NCI-H2171 treated with DMSO at 0.1 percent for 48 hours (cell line): ENCODE measurements at regions not wholly inside any gene's neighbourhood (a gene's known extent, or its start where the extent isn't known, plus 50 kb on each side); places are given as distances from the start of the nearest gene placed in this dataset.

Experiments
- DNase-seq: peaks from one replicate; lab custom pipeline; 2025; lab: John Stamatoyannopoulos, UW

DNA sequence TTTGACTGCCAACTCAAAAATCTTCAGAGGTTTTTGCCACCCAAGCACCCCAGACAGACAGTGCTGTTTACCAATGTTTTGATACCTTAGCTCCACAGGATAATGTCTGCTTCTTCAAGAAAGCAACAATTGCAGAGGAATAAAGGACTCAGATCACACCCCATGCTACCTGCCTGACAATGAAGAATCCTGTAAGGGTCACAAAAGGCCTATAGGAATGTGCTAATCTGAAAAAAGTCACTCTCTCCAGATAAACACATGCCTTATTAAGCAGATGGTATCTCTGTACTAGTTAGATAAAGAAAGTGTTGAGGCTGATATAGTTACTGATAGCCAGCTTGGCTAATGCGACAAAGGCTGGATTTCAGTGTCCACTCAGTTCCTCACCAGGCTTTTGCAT, 1076.7 kb upstream of the SORCS1 start:
- DNase-seq, result no peak

DNA sequence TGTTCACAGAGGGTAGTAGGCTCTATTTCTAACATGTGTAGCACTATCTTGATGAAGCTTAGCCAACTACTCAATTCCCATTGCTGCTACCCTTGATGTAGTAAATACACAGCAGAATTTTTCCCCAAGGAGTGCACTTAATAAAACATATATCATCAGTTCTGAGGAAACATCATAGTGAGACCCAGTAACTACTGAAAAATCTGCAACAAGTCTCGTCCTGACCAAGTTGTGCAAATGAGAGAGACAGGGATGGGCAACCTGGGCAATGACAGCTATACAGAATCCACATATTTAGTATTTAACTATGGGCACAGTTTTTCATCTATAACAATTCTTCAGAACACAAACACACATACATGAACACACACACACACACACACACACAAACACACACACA, 1073.8 kb upstream of the SORCS1 start:
- DNase-seq, result no peak

DNA sequence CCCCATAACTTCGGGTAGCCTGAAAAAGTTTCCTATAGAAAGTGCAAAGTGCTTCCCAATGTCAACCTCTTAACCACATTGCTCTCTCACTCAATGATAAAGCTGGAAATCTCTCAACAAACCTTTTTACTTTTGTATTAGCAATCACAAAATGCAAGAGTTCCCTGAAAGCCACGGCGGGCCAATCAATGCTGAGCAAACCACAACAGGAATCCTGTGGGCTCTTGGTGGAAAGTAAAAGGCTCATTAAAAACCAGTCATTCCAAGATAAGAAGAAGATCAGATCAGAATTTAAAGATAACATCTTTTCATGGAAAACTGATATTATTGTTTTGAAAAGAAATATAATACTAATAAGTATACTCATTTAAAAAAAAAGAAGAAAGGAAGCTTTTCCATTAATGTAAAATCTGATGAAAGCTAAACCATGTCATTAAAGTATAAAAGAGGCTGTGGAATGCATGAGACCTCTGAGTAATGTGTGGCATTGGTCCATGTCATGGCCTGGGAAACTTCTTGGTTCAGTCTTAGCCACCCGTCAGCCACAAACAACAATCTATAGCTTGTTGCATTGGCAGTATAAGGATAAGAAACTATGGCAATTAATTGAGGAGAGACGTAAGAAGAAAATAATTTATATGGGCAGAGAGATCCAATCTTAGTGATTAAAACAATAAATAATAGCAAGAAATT, 1066.1 kb upstream of the SORCS1 start:
- DNase-seq, result no peak

DNA sequence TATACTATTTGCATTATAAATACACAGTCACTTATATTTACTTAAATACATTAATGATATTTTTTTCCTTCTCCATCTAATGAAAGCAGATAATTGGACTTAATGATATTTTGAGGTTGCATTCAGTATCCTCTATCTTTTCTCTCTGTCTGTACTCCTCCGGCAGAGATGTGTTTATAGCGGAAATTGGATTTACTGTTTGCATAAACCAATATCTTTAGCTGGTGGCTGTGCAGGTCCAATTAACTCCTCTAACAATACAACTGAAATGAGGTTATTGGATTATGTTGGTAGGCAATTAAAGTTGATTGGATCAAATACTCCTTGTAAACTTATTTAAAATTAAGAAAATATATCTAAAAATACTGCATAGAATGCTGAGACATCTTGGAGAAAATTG, 1044.2 kb upstream of the SORCS1 start:
- DNase-seq, result no peak

DNA sequence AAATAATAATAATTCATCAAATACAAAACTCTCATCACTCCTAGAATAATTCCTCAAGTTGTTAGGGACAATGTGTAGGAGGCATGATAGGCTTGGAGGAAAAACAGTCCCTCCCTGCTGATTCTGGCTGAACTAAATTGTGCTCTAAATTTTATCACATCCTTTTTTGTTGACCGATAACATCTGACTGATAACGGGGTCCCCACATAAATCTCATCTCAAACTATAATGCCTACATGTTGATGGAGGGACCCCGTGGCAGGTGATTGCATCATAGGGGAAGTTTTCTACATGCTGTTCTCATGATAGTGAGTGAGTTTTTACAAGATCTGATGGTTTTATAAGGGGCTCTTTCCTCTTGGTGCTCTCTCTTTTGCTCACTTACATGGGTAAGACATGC, 1043.5 kb upstream of the SORCS1 start:
- no peak for DNase-seq

DNA sequence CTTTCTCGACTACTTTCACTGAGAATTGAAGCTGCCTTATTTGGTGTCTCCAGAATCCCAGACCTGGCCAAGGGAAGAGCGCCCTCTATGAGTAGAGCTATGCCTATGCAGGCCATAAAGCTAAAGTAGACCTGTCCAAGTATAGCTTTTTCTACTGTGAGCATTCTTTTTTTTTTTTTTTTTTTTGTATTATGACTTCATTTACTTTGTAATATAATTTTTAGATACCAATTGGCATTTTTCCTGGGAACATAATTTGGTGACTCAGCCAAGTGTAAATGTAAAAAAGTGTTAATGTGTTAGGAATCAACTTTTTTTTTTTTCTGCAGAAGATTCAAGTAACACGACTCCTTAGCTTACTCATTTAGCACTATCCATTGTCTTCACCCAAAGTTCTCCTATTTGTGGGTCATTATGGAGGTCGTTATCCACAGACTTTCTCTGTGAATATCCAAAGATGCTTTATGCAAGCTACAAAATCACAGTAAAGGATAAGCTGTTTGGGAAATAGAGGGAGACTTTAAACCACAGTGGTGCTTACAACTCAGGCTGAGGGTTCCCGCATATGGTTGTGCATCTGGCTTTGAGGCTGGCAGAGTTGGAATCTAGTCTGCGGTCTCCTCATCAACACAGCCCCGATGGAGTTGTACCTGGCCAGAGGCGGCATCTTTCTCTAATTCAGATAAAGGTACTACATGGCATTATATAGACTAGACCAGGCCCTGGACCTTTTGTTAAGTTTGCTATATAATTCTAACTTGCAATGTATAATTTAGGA, 1040.2 kb upstream of the SORCS1 start:
- DNase-seq, result no peak

DNA sequence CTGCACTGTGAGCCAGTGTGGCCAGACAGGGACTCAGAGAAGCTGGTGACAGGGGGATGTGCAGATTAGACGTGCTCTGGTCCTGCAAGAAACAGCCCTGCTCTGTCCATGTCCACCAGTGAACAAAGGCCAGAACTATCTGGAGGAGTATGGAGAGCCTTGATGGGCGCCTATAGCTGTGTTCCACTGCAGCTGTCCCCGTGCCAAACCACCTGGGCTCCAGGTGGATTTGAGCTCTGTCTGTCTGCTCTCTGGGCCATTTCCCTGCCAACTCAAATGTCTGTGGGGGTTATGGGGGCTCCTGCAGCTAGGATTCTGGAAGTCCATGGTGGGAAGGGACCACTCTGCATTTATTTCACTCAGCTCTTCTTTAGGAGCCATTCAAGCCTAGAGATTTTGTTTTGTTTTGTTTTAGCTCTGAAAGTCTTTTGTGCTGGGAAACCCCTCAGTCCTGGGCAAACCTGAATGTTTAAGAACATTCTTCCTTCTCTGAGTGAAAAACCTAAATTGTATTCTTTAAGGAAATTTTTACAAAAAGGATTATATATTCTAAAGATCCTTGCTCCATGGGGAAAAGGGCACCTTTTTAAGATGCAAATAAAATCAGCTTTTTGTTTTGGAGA, 1039.5 kb upstream of the SORCS1 start:
- no peak for DNase-seq

DNA sequence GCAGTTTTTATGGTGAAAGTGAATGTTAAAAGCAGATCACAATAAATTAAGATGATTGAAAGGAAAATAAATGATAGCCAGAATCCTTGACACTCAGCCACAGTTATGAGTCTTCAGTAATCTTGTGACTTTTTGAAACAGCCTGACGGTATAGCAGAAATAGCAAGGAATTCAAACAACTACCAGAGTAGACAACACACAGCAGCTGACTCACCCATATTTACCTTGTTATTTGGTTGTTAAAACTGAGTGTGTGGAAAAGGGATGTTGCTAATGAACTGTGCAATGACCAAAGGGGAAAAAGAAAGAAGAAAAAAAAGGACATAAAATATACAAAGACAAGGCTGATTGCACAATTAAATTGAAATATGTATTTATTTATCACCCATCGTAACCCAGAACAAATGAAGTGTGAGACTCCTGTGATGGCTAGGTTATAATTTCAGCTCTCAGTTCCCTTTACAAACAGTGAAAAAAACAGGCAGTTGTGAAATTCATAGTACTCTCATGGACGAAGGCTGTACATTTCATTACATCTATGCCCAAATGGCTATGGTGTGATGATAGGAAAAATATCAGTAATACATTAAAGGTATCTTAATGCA, 1023.0 kb upstream of the SORCS1 start:
- no peak for DNase-seq

DNA sequence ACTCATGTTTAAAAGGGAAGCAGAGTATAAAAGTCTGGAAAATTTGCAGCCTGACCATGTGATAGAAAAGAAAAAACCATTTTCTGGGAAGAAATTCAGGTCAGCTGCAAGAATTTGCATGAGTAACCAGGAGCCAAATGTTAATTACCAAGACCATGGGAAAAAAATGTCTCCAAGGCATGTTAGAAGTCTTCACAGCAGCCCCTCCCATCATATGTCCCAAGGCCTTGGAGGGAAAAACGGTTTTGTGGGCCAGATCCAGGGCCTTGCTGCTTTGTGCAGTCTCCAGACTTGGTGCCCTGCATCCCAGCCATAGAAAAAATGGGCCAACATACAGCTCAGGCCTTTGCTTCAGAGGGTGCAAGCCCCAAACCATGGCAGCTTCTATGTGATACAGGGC, 1019.6 kb upstream of the SORCS1 start:
- no peak for DNase-seq

DNA sequence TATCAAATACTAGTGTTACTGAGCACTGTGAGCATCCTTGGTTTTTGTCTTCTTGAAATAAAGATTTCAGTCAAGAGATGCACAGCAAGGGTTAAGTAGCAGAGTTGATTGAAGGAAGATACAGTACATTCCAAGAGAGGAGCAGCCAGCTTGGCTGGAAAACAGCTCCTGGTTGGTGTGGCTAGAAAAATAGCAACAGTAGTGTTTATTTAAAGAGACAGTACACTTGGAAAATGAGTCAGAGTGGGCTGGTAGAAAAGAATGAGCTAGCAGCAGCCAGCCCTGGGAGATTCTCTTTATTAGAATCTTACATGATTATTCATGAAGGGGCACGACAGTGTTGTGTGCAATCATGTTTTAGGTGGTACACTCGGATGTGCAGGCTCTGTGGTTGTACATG, 1016.4 kb upstream of the SORCS1 start:
- no peak for DNase-seq

DNA sequence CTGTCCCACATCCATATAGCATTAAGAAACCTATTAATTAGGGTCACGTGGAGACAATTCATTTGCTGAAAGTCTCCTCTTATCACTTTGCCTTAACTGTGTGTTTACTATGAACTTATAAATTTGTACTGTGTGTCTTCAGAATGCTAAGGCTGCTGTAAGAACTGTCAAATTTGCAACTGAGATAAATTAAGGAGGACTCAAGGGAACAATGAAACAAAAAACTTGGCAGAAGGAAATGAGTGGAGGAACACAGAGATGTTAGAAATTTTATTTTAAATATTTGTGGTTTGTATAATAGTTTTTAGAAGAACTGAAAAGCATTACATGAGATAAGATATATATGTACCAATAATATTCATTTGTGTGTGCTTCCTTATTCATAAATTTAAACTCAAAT, 1005.3 kb upstream of the SORCS1 start:
- DNase-seq, result no peak

DNA sequence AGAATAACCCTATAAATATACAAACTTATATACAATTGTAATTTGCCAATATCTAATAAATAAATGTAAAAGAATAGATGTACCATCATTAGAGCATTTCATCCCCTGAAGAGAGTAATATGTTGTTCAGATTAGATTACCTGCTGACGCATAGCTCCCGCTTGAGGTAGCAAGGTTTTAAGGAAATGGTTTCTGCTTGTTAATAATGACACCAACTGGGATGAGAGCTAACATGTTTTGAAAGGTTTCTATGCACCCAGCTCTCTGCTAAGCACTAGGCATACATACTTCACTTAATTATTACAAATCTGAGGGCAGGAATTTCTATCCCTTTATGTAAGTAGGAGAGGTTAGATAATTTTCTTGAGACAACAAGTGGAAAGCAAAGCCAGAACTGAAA, 1003.3 kb upstream of the SORCS1 start:
- no peak for DNase-seq

DNA sequence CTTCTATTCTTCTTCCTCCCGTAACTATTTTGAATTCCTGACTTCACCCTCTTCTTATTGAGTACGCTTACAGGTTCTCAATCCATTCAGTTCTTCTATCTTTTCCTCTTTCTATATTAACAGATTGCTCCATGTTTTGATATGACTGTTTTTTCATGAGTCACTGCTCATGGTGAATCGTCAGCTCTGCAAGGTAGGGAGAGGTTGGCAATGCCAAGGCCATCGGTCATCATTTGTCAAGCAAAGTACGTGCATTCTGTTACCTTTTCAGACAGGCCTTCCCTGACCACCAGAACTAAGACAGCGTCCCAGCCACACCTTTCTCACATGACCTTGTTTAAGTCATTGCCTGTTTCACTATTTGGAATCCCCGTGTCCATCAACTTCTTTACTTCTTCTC, 1001.9 kb upstream of the SORCS1 start:
- no peak for DNase-seq

DNA sequence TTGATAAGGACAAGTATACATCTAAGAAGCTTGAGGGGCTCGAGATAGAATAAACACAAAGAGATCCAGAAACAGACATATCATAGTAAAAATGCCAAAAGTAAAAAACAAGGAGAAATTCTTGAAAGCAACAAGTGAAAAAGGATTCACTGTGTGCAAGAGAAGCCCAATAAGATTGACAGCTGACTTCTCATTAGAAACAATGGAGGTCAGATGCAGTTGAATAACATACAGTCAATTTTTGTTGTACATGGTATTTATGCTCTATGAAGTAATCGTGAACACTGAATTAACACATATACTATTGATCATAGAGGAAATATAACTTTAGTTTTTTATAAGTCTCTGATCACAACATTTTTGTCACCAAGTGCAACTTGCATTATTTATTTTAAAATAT, 982.8 kb upstream of the SORCS1 start:
- no peak for DNase-seq

DNA sequence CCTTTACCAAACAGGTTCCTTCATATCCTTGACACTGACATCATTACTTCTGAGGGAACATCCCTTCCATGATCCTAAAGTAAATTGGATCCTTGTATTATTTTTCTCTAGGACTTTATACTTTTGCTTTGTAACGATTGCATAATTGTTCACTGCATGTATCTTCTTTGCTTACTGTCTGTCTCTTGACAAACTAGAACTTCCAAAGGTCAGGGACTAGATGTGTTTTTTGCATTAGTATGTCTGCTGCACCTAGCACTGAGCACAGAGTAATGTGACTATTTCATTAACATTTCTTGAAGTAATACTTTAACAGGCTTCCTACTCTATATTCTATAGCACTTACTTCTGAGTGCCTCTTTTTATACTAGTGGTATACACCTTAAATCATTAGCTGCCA, 976.6 kb upstream of the SORCS1 start:
- no peak for DNase-seq

DNA sequence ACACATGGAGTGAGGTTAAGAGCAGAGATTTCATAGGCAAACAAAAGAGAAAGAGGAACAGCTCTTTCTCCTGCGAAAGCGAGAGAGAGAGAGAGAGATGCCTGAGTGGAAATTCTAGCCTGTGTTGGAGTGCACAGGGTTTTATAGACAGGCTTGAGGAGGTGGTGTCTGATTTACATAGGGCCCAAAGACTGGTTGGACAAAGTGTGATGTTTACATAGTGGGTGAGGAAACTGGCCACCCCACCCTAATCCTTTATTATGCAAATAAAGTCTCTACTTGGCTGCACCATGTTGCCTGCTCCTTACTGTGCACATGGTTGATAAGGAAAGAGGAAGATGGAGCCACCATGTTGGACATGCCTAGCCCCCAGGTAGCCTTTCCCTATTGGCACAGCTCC, 967.8 kb upstream of the SORCS1 start:
- no peak for DNase-seq

DNA sequence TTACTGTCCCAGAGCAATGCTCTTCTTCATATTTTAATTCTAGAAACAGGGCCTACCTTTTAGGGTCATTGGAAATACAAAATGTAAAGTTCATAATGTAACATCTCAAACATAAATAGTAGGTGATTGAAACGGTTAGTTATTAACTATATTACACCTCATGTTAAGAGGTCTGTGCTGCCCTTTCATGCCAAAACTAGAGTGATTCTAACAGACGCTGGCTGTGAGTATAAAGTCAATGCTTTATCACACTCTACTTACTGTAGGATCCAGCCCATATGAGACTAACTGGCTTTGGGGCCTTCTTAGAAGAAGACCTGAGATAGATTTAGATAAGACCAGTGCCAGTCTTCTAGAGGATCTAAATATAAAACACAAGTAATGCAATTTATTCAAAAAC, 966.1 kb upstream of the SORCS1 start:
- DNase-seq, result no peak

DNA sequence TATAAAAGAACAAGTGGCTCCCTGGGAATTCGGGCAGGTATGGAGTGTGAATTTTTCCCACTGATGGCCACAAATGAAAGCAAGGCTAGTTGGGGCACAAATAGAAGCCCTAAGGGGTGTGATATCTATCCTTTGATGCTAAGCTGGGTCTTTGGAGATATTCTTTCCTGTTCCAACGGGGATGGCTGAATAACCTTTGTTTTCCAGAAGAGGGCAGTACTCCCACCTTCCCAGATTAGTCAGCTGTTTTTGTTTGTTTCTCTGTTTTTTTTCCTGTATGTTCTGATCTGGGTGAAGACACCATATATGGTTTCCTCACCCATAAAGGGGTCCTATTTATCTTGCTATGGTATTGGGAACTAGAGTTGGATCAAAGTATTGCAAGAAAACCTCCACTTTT, 947.7 kb upstream of the SORCS1 start:
- DNase-seq, result no peak

DNA sequence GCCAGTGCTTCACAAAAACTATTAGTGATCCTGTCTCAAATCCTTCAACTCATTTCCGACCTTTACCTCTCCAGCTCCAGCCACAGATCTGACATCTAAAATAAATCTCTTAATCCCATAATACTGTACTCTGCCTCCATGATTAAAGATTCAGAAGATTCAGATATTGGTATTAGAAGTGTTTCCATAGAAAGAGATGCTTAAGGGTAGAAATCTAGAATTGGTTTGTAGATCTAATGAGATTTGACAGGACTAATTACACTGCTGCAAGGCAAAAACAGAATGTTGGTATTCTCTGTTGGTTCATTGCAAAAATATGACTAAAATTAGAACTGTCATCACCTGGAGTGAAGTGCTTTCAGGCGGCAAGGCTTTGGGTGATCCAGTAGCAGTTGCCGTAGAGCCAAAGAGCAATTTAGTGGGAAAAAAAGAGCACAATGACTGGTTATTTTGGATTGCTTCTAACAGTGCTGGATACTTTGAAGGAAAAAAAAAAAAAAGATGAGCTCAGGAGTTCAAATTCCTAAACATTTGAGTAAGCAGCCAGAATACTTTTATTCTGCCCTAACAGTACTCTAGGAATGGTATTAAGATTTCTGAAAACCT, 940.1 kb upstream of the SORCS1 start:
- no peak for DNase-seq

DNA sequence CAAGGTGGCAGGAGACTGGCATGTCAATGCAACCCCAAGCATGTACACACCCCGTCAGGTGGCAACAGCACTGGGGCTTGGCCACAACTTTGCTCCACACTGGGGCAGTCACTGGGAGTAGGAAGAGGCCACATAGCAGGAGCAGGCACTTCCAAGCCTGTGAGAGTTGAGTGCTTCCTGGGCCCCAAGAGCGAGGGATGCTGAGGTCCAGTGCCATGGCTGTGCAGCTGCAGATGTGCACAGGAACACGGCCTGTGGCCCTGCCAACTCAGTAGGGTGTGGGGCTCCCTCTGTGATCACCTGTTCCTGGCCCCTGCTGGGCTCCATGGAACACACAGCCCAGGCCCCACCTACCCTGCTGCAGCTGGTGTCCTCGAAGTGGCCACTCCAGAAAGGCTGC, 932.8 kb upstream of the SORCS1 start:
- no peak for DNase-seq

DNA sequence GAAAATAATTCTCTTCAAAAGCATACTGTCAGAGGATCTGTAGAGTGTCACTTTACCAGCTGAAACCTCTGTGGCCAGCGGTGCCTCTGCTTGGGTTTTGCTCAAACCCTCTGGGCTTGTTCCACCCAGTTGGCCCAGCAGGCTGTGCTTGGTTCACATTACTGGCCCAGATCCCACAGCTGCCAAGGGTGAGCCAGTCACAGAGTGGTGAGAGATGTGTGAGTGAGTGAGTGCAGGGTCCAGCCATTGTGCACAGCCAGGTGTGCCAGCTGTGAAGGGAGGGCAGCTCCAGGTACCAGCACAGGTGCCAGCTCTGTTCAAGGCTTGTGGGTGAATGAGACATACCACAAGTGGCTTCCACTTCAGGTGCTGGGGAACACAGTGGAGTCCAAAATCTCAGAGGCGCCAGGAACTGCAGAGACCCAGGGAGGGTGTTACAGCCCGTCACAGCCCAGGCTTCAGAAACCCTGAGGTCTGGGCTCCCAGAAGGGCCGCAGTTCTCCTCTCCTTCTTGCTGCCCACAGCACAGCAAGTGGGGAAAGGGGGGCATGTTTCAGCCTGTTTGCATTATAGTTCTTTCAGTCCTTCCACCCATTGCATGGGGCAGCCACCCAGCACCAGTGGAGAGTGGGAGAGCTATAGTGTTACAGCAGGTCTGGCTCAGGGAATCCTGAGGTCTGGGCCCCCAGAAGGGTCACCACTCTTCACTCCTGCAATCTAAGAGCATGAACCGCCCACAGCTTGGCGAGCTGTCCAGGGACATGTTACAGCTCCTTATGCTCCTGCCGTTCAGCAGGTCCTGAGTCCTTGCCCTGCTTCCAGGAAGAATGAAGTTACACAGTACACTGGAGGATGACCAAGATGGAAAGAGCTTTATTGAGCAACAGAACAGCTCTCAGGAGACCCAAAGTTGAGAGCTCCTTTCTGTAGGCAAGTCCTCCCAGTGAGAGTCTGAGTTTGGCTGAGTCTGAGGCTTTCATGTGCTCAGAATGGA, 931.7 kb upstream of the SORCS1 start:
- no peak for DNase-seq
